Kidney tubule cell (primary cell): ENCODE measurements at regions not wholly inside any gene's neighbourhood (a gene's known extent, or its start where the extent isn't known, plus 50 kb on each side); places are given as distances from the start of the nearest gene placed in this dataset.
A peak's percentile ranks its signal among the peaks of the same experiment; 100 is the strongest.
"Not testable (repeated sequence)": the region's sequence is repeated elsewhere in the genome, so short reads cannot be mapped to it uniquely, and the experiment has no call there.

Experiments used
- DNase-seq: peaks from one replicate; pipeline ENCODE4 v3.0.0-alpha.2; 2018; ENCODE audit warnings: low spot score

- DNase-seq: no peak
These were observed 721.9 kb downstream of the BRINP1 start for GRCh38 chr9:118647331-118647730.

DNA sequence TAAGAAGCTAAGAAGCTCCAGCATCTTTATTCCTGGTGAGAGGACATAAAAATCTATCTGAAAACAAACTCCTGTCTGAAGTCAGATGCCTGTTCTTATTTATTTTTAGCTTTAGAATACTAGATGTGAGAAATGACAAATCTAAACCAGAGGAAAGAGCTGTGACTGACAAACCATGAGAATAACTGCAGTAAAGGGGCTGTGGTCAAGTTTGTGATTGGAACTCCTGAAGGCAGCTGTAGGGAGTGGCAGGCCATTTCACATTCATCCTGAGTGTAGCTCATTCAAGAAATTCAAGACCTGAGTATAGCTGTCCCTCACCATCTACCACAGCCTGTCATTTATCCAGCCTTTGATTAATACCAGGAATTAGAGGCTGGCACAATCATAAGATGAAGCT, 718.8 kb downstream of the BRINP1 start:
- DNase-seq: no peak

- no peak for DNase-seq
These were observed 717.7 kb downstream of the BRINP1 start for GRCh38 chr9:118651511-118651910.

DNA sequence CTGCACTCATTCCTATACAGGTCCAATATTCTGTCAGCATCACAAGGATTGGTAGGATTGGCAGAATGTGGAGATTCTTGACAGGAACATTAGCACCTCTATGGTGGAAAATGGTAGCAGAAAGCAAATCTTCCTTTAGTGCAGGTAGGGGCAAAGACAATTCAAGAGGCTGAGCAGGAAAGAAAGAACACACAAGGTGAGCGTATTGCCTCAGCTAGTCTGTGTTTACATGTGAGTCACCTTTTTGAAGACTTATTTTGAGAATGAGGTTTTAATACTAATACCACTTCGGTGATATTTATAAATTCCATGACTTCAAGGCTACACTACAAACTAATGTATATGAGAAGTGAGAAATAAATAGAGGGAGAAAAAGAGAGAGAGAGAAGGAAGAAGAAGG, 717.0 kb downstream of the BRINP1 start:
- peak; percentile 25 for DNase-seq

GRCh38 chr9:118652912-118653311, 716.3 kb downstream of the BRINP1 start:
- peak; percentile 31 for DNase-seq

GRCh38 chr9:118659011-118659410, 710.2 kb downstream of the BRINP1 start:
- no peak for DNase-seq

- DNase-seq: no peak
These were observed 703.9 kb downstream of the BRINP1 start for GRCh38 chr9:118665226-118665919.

GRCh38 chr9:118670011-118670953, 699.0 kb downstream of the BRINP1 start:
- no peak for DNase-seq

DNA sequence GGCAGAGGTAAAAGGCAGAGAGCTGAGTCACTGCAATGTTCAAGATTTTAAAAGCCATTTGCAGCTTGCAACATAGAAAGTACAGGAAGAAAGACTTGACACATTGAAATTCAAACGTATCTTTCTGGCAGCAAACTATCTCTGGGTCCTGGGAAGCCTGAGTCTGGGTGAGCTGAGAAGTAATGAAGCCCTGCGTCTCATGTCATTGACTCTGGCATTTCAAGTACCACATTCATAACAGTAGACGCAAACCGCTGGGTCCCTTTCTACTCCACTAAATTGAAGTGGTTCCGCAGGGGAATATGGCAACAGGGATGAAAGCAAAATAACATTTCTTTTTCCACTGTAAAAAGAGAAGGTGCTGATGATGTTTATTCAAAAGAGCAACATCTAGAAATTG, 694.3 kb downstream of the BRINP1 start:
- DNase-seq: no peak

- not testable (repeated sequence) for DNase-seq
These were observed 691.1 kb downstream of the BRINP1 start for GRCh38 chr9:118677936-118678653.

- DNase-seq: no peak
These were observed 682.3 kb downstream of the BRINP1 start for GRCh38 chr9:118686959-118687358.

DNA sequence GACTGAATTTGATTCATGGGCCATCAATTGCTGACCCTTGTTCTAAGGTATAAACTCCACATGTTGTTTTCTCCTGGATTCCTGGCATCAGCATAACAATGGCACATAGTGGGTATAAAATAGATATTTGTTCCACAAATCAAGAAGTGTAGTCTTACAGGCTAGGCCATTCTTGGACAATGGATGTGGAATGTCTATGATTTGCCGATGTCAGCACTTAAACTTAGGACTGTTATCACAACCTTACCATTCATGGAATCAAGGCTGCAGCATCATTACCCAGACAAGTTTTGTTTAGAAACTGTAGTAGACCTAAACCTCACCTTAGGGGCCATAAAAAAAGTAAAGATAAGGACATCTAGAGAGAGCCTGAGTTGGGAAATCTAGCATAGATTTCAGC, 680.0 kb downstream of the BRINP1 start:
- DNase-seq: no peak

GRCh38 chr9:118692613-118693012, 676.6 kb downstream of the BRINP1 start:
- DNase-seq: no peak

- DNase-seq: no peak
These were observed 675.6 kb downstream of the BRINP1 start for GRCh38 chr9:118693645-118694044.

GRCh38 chr9:118695249-118695648, 674.0 kb downstream of the BRINP1 start:
- DNase-seq: not testable (repeated sequence)

- no peak for DNase-seq
These were observed 667.2 kb downstream of the BRINP1 start for GRCh38 chr9:118701985-118702384.

- DNase-seq: no peak
These were observed 657.4 kb downstream of the BRINP1 start for GRCh38 chr9:118711843-118712242.

GRCh38 chr9:118721276-118721675, 648.0 kb downstream of the BRINP1 start:
- DNase-seq: no peak

DNA sequence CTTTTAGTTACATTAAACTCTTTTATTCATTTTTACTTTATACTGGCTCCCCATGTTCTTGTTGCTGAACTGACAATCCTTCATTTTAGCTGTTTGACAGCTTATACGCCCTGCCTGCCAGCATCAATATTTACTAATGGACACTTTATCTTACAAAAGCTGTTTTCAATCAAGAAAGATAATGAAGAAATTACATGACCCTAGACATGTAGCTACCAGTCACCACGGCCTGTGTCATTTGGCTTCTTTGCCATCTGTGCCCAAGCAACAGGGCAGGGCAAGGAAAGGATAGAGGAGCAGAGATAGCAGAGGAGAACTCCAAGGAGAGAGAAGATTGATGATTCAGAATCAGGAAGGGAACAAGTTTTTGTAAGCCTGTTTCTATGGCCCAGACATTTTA, 647.3 kb downstream of the BRINP1 start:
- no peak for DNase-seq

DNA sequence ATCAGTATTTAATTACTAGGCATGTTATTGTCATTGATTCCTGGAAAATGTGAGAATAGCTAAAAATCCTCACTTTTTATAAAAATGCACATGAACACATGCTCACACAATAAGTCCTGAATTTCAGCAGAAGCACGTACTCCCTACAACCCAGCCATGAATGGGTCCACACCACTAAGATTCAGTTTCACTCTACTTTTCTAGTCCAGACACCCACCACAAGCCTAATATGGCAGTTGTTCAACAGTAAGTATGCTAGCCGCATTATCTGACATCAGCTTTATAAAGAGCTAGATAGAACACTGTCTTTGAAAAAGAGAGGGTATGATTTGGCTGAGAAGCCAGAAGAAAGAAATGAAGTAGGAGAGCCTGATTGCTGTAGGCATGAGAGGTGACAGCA, 639.3 kb downstream of the BRINP1 start:
- DNase-seq: no peak

DNA sequence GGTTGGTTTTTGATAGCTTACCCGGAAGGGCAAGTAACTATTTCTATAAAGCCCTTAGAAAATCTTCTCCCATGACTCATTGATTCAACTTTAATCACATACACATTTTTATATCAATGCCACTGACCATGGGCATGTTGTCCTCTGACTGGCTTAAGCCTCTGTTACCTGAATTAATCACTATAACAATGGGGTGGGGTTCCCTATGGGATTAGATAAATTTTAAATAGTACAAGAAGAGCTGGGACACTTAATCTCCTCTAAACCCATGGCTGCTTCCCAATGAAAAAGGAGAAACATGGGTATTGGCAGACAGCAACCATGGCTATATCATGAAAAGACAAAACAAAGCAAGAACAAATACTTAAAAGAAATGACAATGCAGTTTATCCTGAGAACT, 636.2 kb downstream of the BRINP1 start:
- DNase-seq: no peak

DNA sequence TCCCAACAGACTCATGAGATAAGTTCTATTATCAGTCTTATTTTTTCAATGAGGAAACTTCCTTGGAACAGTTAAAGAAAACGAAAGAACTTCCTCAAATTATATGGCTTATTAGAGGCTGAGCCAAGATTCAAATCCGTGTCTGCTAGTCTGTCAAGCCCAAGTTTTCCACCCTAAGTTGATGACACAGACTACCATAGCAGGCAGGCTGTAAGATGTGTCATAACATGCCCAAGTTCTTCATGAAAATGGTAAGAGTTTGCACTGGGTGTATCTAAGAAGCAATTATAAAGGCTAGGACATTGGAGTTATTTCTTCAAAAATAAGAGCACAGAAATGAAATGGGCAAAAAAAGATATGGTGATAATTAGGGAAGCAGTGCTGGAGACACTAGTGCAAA, 634.5 kb downstream of the BRINP1 start:
- no peak for DNase-seq

DNA sequence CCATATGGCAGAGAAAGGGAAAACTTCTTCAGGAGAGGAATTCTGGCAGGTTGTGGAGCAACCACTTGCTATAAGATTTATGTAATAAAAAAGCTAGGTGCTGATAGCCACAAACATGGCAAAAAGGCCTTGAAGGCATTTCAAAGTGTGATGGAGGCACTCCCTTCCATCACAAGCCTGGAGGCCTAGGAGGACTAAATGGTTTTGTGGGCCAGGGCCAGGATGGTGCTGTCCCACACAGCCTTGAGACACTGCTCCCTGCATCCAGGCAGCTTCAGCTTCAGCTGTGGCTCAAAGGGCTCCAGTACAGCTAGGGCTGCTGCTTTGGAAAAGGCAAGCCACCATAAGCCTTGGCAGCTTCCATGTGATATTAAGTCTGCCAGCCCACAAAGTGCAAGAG, 632.8 kb downstream of the BRINP1 start:
- DNase-seq: no peak
